ACHN (cell line): ENCODE measurements at regions not wholly inside any gene's neighbourhood (a gene's known extent, or its start where the extent isn't known, plus 50 kb on each side); places are given as distances from the start of the nearest gene placed in this dataset.
"Not testable (repeated sequence)": the region's sequence is repeated elsewhere in the genome, so short reads cannot be mapped to it uniquely, and the experiment has no call there.

ENCODE experiments used
- DNase-seq: peaks from one replicate; pipeline ENCODE4 v3.0.0-alpha.2; 2015
- in situ Hi-C: cut with HindIII; loops from 2 replicates; pipeline ENCODE4 v1.10.0; 2017; ENCODE audit warnings: low sequenced_read_pairs, low pct_ligation_motif_present, low pct_unique_long_range_greater_than_20kb

DNA sequence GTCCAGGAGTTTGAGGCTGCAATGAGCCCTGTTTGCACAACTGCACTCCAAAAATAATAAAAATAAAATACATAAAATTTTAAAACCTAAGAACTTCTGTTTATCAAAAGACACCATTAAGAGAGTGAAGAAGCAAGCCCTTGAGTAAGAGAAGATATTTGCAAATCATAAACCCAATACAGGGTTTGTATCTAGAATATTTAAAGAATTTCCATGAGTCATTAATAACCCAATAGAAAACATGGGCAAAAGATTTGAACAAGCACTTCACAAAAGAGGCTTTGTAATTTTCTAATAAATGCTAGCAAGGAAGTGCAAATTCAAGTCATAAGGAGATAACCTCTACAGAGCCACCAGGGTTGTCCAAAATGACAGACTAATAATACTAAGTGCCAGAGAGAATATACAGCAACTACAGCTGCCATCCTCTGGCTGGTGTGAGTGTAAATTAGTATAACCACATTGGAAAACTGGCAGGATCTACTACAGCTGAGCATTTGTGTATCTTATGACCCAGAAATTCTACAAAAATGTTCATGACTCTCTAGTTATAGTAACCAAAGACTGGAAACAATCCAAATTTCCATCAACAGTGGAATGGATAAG, 133.0 kb upstream of the PLGLB2 start:
- in situ Hi-C loops, DNase-seq: not testable (repeated sequence)

DNA sequence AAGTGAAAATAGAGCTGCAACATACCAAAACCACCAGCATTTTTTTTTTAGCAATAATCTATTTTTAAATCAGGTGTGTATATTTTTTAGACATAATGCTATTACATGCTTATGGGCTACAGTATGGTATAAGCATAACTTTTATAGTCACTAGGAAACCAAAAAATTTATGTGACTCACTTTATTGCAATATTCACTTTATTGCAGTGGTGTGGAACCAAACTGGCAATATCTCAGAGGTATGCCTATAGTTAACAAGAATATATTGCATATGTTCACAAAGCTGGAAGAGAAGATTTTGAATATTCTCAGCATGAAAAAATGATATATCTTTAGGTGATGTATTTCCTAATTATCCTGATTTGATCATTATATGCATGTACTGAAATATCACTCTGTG, 128.8 kb upstream of the PLGLB2 start:
- in situ Hi-C loops, DNase-seq: not testable (repeated sequence)

- in situ Hi-C loops, DNase-seq: not testable (repeated sequence)
Measured at GRCh38 chr2:87621139-87621538, 126.7 kb upstream of the PLGLB2 start.

DNA sequence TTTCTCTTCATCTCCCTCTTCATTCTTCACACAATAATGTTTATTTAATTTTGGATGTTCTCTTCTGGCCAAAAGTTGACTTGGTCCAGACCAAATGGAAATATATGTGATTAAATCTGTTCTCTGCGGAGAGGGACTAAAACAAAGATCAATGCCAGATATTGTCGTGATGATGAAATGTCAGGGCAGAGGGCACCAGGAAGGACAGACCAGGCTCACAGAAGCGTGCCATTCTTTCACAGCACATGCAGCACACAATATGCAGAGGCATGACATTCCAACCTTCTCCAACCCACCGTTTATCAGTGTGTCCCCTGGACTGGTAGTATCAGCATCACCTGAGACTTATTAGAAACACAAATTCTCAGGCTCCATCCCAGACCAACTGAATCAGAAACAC, 125.2 kb upstream of the PLGLB2 start:
- in situ Hi-C loops, DNase-seq: not testable (repeated sequence)

DNA sequence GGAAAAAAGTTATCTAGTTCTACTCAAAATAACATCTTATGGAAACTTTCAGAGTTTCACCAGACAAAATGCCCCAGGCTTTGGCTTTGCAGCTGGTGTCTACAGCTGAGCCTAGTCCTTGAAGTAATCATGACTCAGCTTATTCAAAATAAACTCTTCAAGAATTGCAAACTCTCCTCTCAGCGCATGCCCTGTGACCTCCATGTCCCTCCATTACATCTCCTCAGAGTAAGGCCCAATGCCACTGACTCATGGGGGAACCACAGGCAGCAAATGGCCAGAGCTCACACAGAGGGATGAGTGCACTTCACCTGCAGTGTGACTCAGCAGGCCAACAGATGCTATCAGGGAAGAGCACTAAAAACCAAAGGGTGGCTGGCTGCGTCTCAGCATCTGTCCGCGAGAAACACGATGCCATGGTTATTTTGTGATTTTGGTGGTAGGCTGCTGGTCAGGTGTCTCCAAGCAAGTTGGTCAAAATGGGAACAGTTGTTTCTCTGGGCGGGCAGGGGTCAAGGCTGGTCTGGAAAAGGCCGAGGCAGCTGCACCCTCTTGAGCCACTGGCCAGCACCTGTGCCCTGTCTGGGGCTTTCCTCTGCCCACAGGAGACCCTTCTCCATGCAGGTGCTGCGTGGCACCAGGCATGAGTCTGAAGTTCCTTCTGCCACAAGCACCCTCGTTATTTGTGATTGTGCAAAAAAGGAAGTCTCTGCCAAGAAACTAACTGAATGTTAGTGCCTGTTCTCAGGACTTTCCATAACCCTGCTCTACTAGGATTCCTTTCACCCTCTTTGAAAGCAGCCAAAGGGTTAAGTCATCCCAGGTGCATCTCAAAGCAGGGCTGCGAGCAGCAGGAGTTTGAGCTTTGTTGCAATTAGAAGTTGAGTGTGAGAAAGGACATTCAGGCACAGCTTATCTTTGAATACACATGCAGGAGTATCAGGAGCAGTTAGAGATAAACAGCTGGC, 118.1 kb upstream of the PLGLB2 start:
- peak; percentile 64 for DNase-seq
- in situ Hi-C loops, result not testable (repeated sequence)

- DNase-seq, in situ Hi-C loops: not testable (repeated sequence)
Measured at GRCh38 chr2:87630892-87631291, 117.0 kb upstream of the PLGLB2 start.

- in situ Hi-C loops, DNase-seq: not testable (repeated sequence)
Measured at GRCh38 chr2:87631402-87631801, 116.5 kb upstream of the PLGLB2 start.

DNA sequence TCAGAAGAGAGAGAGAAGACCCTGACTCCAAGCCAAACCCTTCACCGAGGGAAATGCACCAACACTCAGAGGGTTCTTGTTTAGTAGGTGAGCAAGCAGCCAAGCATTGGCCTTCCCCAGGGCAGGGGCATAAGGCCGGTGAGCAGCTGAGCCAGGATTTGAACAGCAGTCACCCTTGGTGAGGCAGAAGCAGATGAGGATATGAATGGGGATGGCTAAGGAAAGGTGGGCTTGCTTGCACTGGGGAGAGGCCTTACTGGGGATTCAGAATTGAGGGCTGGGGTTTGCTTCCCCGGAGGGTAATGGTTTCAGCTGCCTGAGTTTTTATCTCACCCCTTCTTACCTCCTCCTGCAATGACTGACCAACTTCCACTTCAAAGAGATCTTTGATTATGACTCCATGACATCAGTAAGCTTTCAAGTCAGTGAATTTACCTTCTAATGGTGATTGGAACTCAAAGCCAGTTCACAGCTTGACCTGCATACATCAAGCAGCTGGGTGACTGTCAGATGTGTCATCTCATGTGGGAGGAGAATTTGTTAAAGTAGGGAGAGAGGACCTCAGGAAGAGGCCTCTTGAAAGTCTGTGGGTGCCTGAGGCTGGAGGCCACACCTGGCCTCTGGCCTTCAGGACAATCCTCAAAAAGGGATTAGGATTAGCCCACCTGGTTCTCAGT, 114.5 kb upstream of the PLGLB2 start:
- in situ Hi-C loops, DNase-seq: not testable (repeated sequence)

- in situ Hi-C loops, DNase-seq: not testable (repeated sequence)
Measured at GRCh38 chr2:87634106-87634505, 113.8 kb upstream of the PLGLB2 start.

- DNase-seq, in situ Hi-C loops: not testable (repeated sequence)
Measured at GRCh38 chr2:87634971-87635650, 112.8 kb upstream of the PLGLB2 start.

DNA sequence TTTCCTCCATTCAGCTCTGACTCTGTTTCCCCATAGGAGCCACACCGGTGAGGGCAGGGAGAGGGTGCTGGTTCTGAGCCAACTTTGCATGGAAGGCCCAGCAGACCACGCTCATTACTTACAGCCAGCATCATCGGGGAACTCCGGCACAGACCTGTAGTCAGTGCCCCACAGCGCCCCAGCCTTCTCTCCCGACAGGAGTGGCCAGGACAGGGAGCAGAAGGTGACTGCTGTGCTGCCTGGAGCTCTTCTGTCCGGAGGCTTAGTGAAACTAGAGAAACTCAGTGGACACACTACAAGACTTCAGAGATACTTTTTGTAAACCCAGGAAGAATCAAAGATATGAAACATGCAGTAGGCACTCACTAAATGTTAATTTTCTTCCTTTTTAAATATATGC, 111.6 kb upstream of the PLGLB2 start:
- DNase-seq, in situ Hi-C loops: not testable (repeated sequence)

GRCh38 chr2:87636735-87637134, 111.2 kb upstream of the PLGLB2 start:
- in situ Hi-C loops, DNase-seq: not testable (repeated sequence)

DNA sequence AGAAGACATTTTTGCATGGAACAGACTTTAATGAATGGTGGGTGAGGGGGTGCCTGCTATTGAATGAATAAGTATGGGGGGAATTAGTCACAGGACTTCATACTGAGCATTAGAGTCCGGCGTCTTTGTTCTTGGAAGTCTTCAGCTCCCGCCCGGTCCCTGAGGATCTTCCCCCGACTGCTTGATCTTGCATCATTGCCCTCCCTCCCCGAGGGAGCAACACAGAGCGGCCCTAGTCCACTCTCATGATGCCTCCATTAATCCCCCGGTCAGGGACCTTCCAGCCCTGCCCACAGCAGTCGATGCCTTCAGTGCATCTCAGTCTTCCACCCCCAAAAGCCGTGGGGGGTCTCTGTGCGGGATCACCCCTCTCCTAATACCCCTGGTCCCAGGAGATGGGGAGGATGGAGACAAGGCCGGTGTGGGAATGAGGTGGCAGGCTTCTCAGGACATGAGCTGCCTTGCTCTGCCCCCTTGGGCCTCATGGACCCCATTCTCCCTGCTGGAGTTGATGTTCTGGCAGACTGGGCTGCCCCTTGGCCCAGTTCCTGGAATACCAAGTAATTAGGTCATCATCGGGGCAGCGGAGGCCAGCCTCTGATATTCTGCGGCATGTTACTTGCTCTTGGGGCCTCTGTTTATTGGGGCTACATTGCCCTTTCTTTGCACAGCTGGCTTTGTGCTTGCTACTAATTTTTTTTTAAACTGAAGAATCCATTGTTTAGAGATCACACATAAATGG, 110.5 kb upstream of the PLGLB2 start:
- DNase-seq, in situ Hi-C loops: not testable (repeated sequence)

GRCh38 chr2:87638114-87638807, 109.6 kb upstream of the PLGLB2 start:
- in situ Hi-C loops, DNase-seq: not testable (repeated sequence)

- DNase-seq, in situ Hi-C loops: not testable (repeated sequence)
Measured at GRCh38 chr2:87638872-87639271, 109.0 kb upstream of the PLGLB2 start.

GRCh38 chr2:87639801-87640440, 108.0 kb upstream of the PLGLB2 start:
- in situ Hi-C loops, DNase-seq: not testable (repeated sequence)
